ENCODE measurements at regions not wholly inside any gene's neighbourhood (a gene's known extent, or its start where the extent isn't known, plus 50 kb on each side); places are given as distances from the start of the nearest gene placed in this dataset.

DNA sequence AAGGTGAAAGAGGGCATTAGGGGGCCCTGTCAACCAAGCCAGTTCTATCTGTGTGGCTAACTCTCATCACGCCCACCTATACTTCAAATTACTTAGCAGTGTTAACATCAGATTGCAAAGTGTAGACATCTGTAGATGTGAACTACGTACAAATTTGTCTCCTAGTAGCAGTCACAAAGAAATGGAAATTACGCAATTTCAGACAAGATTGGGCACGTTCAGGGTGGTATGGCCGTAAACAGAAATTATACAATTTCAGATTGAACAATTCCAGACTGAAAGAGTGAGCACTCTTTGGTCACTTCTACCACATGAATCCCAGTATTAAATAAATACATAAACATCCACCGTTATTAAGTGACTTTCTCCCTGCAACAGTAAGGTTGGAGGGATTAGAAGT, 592.7 kb upstream of the PSMD7 start:
- Histone ChIP-seq H3K4me2 (ENCODE audit: low read depth, low read length) (no peak overlapping the region), H3K56ac (ENCODE audit: extremely low read depth, insufficient read depth, low read length) (no peak overlapping the region), H3K4me1 (ENCODE audit: control insufficient read depth, insufficient read depth, low read length) (no peaks in the 10 kb centered on the region), H2AFZ (replicated peaks; ENCODE audit: low read length, poor library complexity) (no peak overlapping the region), H4K8ac (ENCODE audit: low read depth in 2 of 2, low read length in 2 of 2) (no peak overlapping the region), H3K27me3 (ENCODE audit: control insufficient read depth, insufficient read depth, low read length) (no peaks in the 10 kb centered on the region), H3K18ac (ENCODE audit: low read depth, low read length) (no peak overlapping the region), H2BK15ac (ENCODE audit: low read depth, low read length) (no peak overlapping the region), H3K4ac (ENCODE audit: low read depth, low read length) (no peak overlapping the region), H3K14ac (replicated peaks; ENCODE audit: low read depth, low read length) (no peak overlapping the region), H2BK5ac (ENCODE audit: low read depth, low read length, poor library complexity, severe bottlenecking) (no peak overlapping the region), H4K91ac (ENCODE audit: insufficient read depth, low read depth, low read length) (no peak overlapping the region), H3K9ac (ENCODE audit: low read depth, low read length) (no peak overlapping the region), H2BK20ac (ENCODE audit: low read depth, low read length) (no peak overlapping the region), H3K9me1 (ENCODE audit: insufficient read depth, low read length) (no peaks in the 10 kb centered on the region), H3K36me3 (ENCODE audit: control insufficient read depth, insufficient read depth, low read length) (no peaks in the 10 kb centered on the region), H4K5ac (ENCODE audit: low read depth, low read length) (no peak overlapping the region), H2AK5ac (ENCODE audit: low read depth, low read length) (no peak overlapping the region), H3K9me3 (ENCODE audit: control insufficient read depth, insufficient read depth, low read length) (no peaks in the 10 kb centered on the region), H3K79me1 (ENCODE audit: low read depth in 1 of 2, low read length in 2 of 2) (no peaks in the 10 kb centered on the region), H3K23ac (ENCODE audit: low read depth, low read length) (no peak overlapping the region), H3K4me3 (ENCODE audit: insufficient read depth, low read depth, low read length) (no peak overlapping the region), H3K27ac (ENCODE audit: insufficient read depth, low read length) (no peak overlapping the region), H4K20me1 (ENCODE audit: insufficient read depth, low read length) (no peaks in the 10 kb centered on the region), H2AK9ac (replicated peaks; ENCODE audit: low read depth, low read length, poor library complexity) (no peak overlapping the region), H2BK120ac (ENCODE audit: low read depth, low read length) (no peak overlapping the region)
- intact Hi-C loops (cut with micrococcal nuclease) (no loop called here), dilution Hi-C loops (cut with HindIII; ENCODE audit: low sequenced_read_pairs, unreplicated experiment) (no loop called here), in situ Hi-C loops (cut with MboI; ENCODE audit: low sequenced_read_pairs) (no loop called here)
- no peak for TF ChIP-seq RAD21 (IDR thresholded peaks at IDR 0.05; ENCODE audit: low read length)
- TF ChIP-seq NFE2L2 (IDR thresholded peaks at IDR 0.05; ENCODE audit: low read depth, low read length) = no peak
- TF ChIP-seq CEBPB (IDR thresholded peaks at IDR 0.05; ENCODE audit: low read depth, low read length) = peak; percentile 71
- no peak for TF ChIP-seq POLR2A (IDR thresholded peaks at IDR 0.05; ENCODE audit: low read depth, low read length)
- DNase-seq (no peak), ATAC-seq (ENCODE audit: low read depth) (no peak)
- ChIA-PET CTCF (no interaction called here), POLR2A (ENCODE audit: unreplicated experiment) (no interaction called here)
- no TSS peak for BruUV-seq (replicated peaks)
- 80% methylated on average over 1 of the region's 6 CpGs; no CpG with 5 or more reads in 1 of the 2 experiments for WGBS, 2 experiments (ENCODE audit: extremely low coverage in 2 of 2, insufficient read length in 1 of 2)
